ENCODE measurements at regions not wholly inside any gene's neighbourhood (a gene's known extent, or its start where the extent isn't known, plus 50 kb on each side); places are given as distances from the start of the nearest gene placed in this dataset.

GRCh38 chr5:61623401-61624069 is 291.5 kb downstream of the ZSWIM6 start:
- DNase-seq = no peak

- DNase-seq = no peak
Measured at GRCh38 chr5:61624553-61625136, 292.6 kb downstream of the ZSWIM6 start.

DNA sequence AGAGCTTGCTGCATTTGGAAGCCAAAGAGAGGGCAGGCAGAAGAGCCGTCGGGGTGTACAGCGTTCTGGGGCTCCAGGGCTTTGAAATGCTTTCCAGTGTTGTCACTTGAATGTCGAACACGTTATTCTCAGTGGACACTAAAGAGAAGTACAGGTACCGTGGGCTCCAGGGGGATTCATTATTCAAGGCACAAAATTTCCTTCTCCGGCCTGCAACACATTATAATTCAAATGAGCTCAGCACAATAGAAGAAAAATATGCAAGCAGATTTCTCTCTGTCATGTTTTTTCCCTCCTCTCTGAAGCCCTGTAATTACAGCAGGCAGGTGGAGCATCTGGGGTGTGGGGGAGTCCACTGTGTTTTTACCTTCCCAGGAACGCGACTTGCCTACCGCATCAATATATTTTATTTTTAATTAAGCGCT is 293.1 kb downstream of the ZSWIM6 start:
- DNase-seq = no peak

- DNase-seq = no peak
Measured at GRCh38 chr5:61625681-61626621, 293.9 kb downstream of the ZSWIM6 start.

GRCh38 chr5:61626639-61627282 is 294.7 kb downstream of the ZSWIM6 start:
- no peak for DNase-seq

- no peak for DNase-seq
Measured at GRCh38 chr5:61627531-61627930, 295.5 kb downstream of the ZSWIM6 start.

DNA sequence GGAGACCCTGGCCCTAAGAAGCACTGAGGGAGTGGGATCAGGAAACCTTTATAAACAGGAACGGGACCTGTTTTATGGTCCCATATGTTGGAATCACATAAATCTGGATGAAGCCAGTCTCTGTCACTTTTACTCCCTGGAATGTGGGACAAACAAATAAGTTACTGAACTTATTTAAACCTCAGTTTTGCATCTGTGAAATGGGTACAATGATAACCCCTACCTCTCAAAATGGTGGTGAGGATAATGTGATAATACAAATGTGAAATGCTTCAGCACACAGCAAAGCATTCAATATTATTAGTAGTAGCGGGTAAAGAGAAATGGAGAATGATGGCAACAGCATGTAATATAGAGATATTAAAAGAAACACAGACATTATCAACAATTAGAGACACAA is 298.9 kb downstream of the ZSWIM6 start:
- DNase-seq = no peak

DNA sequence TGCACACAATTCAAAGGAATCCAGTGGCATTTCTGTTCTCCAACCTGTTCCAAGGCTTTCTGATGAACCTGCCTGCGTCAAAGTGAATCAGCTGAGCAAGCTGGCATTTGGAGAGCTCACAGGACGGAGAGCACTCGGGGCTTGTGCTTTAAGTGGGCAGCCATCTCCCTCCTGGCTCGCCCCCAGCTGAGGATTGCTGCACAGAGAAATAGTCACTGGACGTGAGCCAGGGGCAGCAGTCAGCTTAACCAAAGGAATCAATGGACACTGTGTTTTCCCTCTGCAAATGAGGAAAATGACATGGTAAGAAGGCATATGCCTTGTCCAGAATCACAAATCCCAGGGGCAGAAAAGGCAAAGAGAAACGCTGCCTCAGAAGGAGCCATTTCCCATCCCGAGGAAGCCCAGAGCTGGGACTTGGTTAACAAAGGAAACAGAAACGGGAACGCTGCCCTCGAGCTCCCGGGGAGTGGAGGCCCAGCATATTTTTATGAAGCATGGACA is 299.4 kb downstream of the ZSWIM6 start:
- DNase-seq = no peak

DNA sequence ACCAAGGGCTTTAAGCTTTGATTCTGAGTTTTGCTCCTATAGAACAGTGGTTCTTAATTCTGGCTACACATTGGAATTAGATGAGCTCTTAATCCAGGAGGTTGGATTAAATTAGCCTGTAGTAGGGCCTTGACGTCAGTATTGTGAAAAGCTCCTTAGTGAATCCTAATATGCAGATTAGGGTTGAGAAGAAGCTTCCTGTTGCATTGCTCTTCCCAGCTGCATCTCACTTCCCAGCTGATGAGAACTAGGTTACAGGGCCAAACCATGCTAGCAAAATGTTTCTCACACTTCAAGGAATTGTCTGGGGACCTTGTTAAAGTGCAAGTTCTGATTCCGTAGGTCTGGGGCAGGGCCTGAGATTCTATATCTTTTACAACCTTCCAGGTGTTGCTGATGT is 300.0 kb downstream of the ZSWIM6 start:
- DNase-seq = no peak

GRCh38 chr5:61635271-61635670 is 303.2 kb downstream of the ZSWIM6 start:
- no peak for DNase-seq

- no peak for DNase-seq
Measured at GRCh38 chr5:61637566-61637965, 305.5 kb downstream of the ZSWIM6 start.

DNA sequence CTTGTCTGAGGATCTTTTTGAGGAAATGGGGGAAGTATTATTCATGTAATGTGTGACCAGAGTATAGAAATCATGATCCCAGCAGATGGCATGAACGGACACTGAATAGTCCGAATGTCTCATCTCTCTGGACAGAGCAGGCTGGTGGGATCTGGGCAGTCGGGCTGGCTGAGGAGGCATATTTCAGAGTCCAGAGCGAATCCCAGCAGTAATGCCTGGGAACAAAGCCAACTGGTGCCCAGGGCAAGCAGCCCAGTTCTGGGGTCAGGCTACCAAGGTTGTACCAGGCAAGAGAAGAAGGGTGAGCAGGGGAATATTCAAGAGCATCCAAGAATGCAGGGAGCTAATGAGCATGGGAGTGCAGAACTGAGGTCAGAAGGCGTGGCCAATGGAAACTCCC is 306.4 kb downstream of the ZSWIM6 start:
- no peak for DNase-seq

- no peak for DNase-seq
Measured at GRCh38 chr5:61640179-61641021, 308.3 kb downstream of the ZSWIM6 start.

GRCh38 chr5:61641748-61642565 is 309.9 kb downstream of the ZSWIM6 start:
- DNase-seq = no peak

- no peak for DNase-seq
Measured at GRCh38 chr5:61647672-61648071, 315.6 kb downstream of the ZSWIM6 start.

- DNase-seq = no peak
Measured at GRCh38 chr5:61649231-61649630, 317.2 kb downstream of the ZSWIM6 start.

DNA sequence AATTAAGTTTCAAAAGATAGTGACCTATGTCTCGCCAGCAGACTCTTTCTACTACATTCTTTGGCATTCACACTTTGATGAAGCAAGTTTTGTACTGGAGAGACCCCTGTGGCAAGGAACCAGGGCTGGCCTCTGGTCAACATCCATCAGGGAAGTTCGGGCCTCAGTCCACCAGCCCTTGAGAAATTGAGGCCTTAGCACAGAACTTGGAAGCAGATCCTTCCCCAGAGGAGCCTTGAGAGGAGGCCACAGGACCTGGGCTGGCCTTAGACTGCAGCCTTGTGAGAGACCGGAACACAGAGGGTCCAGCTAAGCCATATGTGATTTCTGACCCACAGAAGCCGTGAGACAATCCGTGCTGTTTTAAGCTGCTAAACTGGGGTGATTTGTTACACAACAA is 317.9 kb downstream of the ZSWIM6 start:
- no peak for DNase-seq

- DNase-seq = no peak
Measured at GRCh38 chr5:61650661-61651060, 318.6 kb downstream of the ZSWIM6 start.

GRCh38 chr5:61651195-61651594 is 319.1 kb downstream of the ZSWIM6 start:
- DNase-seq = no peak

DNA sequence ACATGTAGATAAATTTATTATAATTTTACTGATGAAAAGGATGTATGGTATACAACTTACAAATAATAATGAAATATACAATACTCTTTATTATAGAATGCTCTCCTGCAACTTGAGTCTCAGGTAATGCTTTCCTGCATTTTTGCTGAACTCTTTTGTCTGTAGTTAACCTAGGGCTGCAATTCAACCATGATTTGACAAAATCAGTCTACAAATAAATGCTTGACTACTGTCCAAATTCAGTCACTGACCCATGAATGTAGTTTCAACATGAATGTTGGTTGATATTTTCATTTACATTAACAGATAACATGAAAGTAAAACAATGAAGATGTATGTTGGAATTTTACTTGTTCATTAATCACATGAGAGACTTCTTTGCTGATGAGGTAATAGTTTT is 320.9 kb downstream of the ZSWIM6 start:
- no peak for DNase-seq

All from COR-L47 (cell line).